NCI-H2196 treated with DMSO at 0.1 percent for 48 hours (cell line): ENCODE measurements at regions not wholly inside any gene's neighbourhood (a gene's known extent, or its start where the extent isn't known, plus 50 kb on each side); places are given as distances from the start of the nearest gene placed in this dataset.
"Not testable (repeated sequence)": the region's sequence is repeated elsewhere in the genome, so short reads cannot be mapped to it uniquely, and the experiment has no call there.

Source experiments
- DNase-seq: peaks from one replicate; lab custom pipeline; 2025; ENCODE audit not compliant: unreplicated experiment; lab: John Stamatoyannopoulos, UW

DNA sequence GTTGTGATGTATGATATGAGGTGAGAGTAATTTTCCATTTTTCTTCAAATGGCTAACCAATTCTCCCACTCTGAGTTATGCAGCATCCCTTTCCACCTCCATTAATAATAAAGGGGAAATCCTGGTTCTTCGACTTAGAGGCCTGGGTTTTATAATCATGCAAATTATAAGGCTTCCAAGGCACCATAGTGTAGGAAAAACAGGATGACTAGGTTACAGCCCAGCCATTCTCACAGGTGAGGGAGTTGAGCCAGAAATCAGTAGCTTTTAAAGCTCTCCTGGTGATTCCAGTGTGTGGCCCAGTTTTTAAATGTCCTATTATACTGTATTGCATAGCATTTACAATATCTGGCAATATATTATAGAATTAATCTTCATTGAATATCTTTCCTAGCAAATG lies 203.1 kb downstream of the ARHGEF9 start:
- no peak for DNase-seq

GRCh38 chrX:63581398-63581797 lies 203.6 kb downstream of the ARHGEF9 start:
- DNase-seq, result no peak

- DNase-seq, result no peak
Measured at GRCh38 chrX:63576533-63576932, 208.5 kb downstream of the ARHGEF9 start.

DNA sequence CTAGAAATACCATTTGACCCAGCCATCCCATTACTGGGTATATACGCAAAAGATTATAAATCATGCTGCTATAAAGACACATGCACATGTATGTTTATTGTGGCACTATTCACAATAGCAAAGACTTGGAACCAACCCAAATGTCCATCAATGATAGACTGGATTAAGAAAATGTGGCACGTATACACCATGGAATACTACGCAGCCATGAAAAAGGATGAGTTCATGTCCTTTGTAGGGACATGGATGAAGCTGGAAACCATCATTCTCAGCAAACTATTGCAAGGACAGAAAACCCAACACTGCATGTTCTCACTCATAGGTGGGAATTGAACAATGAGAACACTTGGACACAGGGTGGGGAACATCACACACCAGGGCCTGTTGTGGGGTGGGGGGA lies 209.3 kb downstream of the ARHGEF9 start:
- not testable (repeated sequence) for DNase-seq

GRCh38 chrX:63566856-63567255 lies 215.7 kb upstream of the SPIN4 start:
- DNase-seq, result no peak

GRCh38 chrX:63561425-63561824 lies 210.3 kb upstream of the SPIN4 start:
- no peak for DNase-seq

DNA sequence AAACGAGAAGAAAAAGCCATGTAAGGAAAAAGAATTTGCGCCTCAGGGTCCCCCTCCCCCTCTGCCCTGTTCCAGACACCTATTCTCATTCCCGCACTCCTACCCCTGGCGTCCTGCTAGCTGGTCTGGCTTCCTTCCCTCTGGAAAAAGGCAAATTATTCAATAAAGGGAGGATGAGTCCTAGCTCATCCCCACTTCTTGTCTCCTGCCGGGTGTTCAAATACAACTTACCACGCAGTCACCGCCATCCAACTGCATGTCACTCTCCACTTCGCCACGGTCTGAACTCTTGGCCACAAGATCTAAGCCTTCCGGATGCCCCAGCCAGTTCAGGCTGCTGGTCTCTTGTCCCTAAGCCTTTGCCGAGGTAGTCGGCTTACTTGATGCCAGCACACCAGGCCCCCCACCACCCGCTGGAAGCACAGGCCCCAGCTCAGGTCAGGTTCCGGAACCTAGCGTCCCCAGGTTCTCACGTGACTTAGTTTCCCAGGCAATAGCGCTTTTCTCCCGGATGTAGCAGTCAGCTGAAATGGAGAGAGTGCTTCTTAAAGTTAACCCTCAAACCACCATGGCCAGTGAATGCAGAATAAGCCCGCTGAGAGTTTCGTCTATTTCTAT lies 209.6 kb upstream of the SPIN4 start:
- peak; percentile 28 for DNase-seq

- no peak for DNase-seq
Measured at GRCh38 chrX:63551856-63552255, 200.7 kb upstream of the SPIN4 start.

DNA sequence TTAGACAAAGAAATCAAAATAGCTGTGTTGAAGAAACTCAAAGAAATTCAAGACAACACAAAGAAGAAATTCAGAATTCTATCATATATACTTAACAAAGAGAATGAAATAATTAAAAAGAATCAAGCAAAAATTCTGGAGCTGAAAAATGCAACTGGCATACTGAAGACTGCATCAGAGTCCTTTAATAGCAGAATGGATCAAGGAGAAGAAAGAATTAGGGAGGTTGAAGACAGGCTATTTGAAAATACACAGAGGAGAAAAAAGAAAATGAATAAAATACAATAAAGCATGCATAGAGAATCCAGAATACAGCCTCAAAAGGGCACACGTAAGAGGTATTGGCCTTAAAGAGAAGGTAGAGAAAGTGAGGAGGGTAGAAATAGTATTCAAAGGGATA lies 179.5 kb upstream of the SPIN4 start:
- no peak for DNase-seq

GRCh38 chrX:63529961-63530360 lies 178.8 kb upstream of the SPIN4 start:
- DNase-seq, result no peak

DNA sequence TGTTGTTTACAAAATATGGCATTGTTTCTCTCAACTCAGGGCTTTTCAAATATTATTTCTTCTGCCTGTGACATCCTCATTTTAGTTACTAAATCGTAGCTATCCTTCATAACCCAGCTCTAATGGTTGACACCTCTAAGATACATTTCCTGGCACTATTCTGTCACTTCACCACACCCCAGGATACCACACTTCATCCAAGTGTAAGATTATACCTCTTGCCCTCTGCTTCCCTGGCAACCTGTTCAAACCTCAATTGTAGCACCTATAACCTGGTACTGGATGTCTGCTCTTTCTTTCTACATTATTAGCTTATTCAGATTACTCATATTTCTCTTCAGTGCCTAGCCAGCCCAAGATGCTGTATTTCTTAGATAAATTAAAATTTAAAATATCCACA lies 175.7 kb upstream of the SPIN4 start:
- DNase-seq, result no peak

GRCh38 chrX:63525491-63525890 lies 174.4 kb upstream of the SPIN4 start:
- DNase-seq, result no peak

GRCh38 chrX:63519368-63519767 lies 168.2 kb upstream of the SPIN4 start:
- not testable (repeated sequence) for DNase-seq

DNA sequence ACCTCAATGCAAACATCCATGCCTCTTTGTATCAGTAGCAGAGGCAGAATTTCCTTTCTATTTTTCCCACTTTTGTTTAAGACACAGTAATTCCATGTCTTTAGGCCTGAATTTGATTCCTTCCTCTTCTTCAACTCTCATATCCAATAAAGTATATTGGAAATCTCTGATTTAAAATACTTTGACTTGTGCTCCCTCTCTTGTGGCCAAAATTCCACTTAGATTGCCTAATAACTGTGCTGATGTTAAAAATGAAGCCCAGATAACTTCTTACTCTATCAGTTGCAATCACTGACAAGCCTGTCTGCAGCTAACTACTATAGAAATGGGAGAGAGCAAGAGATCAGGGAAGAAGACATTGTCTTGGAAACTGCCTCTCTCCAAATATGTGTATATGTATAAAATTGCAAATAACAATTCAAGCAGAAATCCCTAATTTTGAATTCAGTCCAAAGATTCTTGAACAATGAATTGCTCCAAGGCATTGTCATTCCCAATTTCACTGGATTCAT lies 163.5 kb upstream of the SPIN4 start:
- DNase-seq, result no peak

DNA sequence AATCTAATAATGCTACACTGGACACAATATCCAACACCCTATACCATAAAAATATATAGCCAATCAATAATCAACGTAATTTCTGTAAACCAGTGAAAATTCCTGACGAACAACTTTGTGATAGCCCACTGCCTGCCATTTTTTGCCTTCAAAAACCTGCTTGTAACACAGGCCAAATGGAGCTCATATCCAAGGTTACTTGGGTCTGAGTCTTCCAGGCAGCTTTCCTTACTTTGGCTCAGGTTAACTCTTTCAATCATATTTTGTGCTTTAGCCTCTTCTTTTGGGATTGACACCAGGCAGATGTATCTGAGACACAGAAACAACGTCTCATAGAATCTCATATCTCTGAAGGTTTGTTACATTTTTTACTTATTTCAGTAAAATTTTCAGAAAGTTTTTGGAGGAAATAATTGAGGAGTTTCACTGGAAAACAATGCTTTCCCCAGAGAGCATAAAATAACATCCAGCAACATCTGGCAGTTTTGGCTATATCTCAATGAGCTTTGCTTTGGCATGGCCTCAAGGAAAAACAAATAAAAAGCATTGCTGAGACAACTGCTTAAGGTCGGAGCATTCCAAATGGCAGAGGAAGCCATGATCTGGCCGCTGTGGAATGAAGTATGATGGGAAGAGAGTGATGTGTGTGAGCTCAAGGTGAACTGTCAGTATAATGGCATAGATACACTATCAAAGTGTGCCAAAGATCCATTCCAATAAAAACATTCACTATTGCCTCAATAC lies 162.9 kb upstream of the SPIN4 start:
- no peak for DNase-seq

DNA sequence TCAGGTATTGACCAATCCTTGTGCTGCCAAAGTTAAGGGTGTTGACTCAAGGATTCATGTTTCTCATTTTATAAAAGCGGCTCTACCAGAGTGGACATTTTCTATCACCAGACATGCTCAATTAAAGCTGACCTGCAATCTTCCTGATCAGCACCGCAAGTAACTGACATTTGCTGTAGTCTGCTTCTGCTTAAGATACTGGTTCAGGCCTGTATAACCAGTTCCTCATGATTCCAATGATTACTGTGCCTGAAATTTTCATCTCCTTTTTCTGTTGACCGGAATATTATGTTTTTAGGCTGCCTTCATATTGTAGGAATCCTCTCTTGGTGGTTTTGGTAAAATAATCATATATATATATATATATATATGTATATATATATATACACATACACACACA lies 160.2 kb upstream of the SPIN4 start:
- DNase-seq, result no peak

DNA sequence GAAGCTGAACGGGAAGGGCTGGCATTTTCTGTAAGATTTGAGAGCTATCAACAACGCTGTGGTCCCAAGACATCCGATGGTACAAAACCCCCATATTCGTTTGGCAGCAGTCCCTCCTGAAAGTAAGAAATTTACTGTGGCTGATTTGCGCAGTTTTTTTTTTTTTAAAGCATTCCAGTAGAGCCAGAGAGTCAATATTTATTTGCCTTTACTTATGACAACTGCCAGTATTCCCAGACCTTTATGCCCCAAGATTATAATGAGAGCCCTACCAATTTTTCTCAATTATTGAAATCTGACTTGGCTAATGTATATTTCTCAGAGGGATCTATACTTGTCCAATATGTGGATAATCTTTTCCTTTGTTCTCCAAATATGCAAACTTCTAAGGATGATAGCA lies 157.5 kb upstream of the SPIN4 start:
- no peak for DNase-seq

GRCh38 chrX:63506320-63506719 lies 155.2 kb upstream of the SPIN4 start:
- DNase-seq, result no peak

GRCh38 chrX:63503541-63503940 lies 152.4 kb upstream of the SPIN4 start:
- DNase-seq, result no peak

DNA sequence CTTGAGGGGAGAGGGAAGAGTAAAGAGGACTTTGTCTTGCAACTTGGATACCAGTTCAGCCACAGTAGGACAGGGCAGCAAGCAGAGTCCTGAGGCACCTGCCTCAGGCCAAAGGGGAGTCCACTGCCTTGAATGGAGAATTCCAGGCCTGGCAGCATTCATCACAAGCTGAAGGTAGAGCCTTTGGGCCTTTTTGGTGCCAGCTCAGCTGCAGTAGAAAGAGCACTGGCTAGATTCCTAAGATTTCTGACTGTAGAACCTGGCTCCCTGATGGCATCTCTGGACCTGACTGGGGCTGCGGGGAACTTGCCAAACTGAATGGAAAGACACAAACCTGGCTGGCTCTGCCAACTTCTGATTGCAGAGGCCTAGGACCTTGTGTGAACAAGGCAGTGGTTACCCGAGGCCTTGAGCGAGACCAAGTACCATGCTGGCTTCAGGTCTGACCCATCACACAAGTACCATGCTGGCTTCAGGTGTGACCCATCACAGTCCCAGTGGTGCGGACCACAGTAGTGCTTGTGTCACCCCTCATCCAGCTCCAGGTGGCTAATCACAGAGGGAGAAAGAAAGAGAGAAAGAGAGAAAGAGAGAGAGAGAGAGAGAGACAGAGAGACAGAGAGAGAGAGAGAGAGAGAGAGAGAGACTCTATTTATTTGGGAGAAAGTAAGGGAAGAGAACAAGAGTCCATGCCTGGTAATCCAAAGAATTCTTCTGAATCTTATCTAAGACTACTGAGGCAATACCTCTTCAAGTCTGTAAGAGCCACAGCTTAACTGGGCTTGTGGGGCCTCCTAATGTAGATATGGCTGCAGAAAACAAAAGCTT lies 137.6 kb upstream of the SPIN4 start:
- DNase-seq, result no peak

DNA sequence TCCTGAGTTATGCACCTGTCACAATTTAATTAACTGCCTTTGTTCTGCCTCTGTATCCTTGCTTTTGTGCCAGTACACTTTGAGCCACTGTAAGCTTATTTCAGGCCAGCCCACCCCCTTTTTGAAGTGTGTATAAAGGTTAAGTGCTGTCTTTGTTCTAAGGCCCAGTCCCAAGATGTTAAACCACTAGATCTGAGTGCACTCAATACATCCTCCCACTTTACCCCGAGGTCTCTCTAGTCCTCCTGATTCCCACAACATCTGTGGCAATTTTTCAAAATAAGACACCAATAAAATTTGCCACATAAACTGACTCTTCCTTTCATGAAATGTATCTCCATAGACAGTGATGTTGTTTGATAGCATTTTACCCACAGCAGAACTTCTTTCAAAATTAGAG lies 124.1 kb upstream of the SPIN4 start:
- no peak for DNase-seq

DNA sequence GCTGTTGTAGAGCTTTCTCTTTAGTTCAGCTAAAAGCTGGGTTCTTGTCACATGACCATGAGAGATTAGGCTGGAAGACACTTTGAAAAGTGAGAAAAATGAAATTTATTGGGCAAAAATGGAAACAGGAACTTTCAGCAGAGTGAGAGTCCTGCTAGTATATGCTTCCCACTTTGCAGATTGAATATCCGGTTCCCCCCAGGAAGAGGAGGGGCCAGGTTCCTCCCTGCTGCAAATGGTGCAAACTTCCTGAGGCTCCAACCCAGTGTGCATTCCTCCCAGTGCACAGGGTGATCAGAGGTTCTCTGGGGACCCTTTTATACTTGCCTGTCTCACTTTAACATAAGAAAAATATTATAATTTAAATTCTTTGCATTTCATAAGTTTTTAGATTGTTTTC lies 119.9 kb upstream of the SPIN4 start:
- DNase-seq, result no peak
